ENCODE measurements at regions not wholly inside any gene's neighbourhood (a gene's known extent, or its start where the extent isn't known, plus 50 kb on each side); places are given as distances from the start of the nearest gene placed in this dataset.

- TF ChIP-seq CTCF (IDR thresholded peaks at IDR 0.05), result no peak
- no peak for TF ChIP-seq POLR2A (IDR thresholded peaks at IDR 0.05)
- intact Hi-C loops (cut with DNase I), result no loop called here
- H3K4me1 ChIP-seq, result peaks cover 2 to 44% (median 8%) of the 10 kb centered on the region in 3 donors
- no peak overlapping the region for H3K4me3 ChIP-seq
- no peak for DNase-seq
- WGBS, 2 donors, result 75 to 90% methylated on average over 3 of the region's 3 CpGs
- H3K36me3 ChIP-seq, result no peaks in the 10 kb centered on the region
- no peak overlapping the region for H3K27ac ChIP-seq
- no peaks in the 10 kb centered on the region for H3K27me3 ChIP-seq
- no peaks in the 10 kb centered on the region for H3K9me3 ChIP-seq
Observed at GRCh38 chr5:17432569-17432968, 65.5 kb upstream of the TAF11L2 start.

GRCh38 chr5:17433406-17433805 is 64.6 kb upstream of the TAF11L2 start:
- no peaks in the 10 kb centered on the region for H3K36me3 ChIP-seq
- intact Hi-C loops (cut with DNase I), result no loop called here
- no peak overlapping the region for H3K4me3 ChIP-seq
- no peak overlapping the region for H3K27ac ChIP-seq
- WGBS, 2 donors, result 38 to 61% methylated on average over 6 of the region's 6 CpGs
- TF ChIP-seq CTCF (IDR thresholded peaks at IDR 0.05) (no peak), POLR2A (IDR thresholded peaks at IDR 0.05) (no peak)
- no peak for DNase-seq
- peaks cover 2 to 40% (median 8%) of the 10 kb centered on the region in 3 donors for H3K4me1 ChIP-seq
- no peaks in the 10 kb centered on the region for H3K9me3 ChIP-seq
- no peaks in the 10 kb centered on the region for H3K27me3 ChIP-seq

GRCh38 chr5:17434982-17435381 is 63.0 kb upstream of the TAF11L2 start:
- no peaks in the 10 kb centered on the region for H3K27me3 ChIP-seq
- intact Hi-C loops (cut with DNase I), result no loop called here
- H3K9me3 ChIP-seq, result no peaks in the 10 kb centered on the region
- TF ChIP-seq POLR2A (IDR thresholded peaks at IDR 0.05) (no peak), CTCF (IDR thresholded peaks at IDR 0.05) (no peak)
- H3K4me1 ChIP-seq, result peaks cover 2 to 26% (median 8%) of the 10 kb centered on the region in 3 donors
- no peak for DNase-seq
- no peaks in the 10 kb centered on the region for H3K36me3 ChIP-seq
- no peak overlapping the region for H3K27ac ChIP-seq
- H3K4me3 ChIP-seq, result no peak overlapping the region

- intact Hi-C loops (cut with DNase I), result no loop called here
- no peak for DNase-seq
- TF ChIP-seq CTCF (IDR thresholded peaks at IDR 0.05) (no peak), POLR2A (IDR thresholded peaks at IDR 0.05) (no peak)
- Histone ChIP-seq H3K27ac (peak overlapping the region in 3 of 4 donors; percentile 41 to 55 (median 43)), H3K4me3 (peak overlapping the region in 3 of 4 donors; percentile 12 to 49 (median 21)), H3K9me3 (no peaks in the 10 kb centered on the region), H3K27me3 (no peaks in the 10 kb centered on the region), H3K4me1 (peaks cover 2 to 26% (median 8%) of the 10 kb centered on the region in 3 donors), H3K36me3 (no peaks in the 10 kb centered on the region)
- WGBS, 2 donors, result 19 to 26% methylated on average over 4 of the region's 4 CpGs
Observed at GRCh38 chr5:17436350-17436749, 61.7 kb upstream of the TAF11L2 start.

- TF ChIP-seq CTCF (IDR thresholded peaks at IDR 0.05) (no peak), POLR2A (IDR thresholded peaks at IDR 0.05) (no peak)
- Histone ChIP-seq H3K4me1 (peaks cover 2 to 26% (median 8%) of the 10 kb centered on the region in 3 donors), H3K9me3 (no peaks in the 10 kb centered on the region), H3K27me3 (no peaks in the 10 kb centered on the region), H3K36me3 (no peaks in the 10 kb centered on the region), H3K4me3 (peak overlapping the region in 3 of 4 donors; percentile 12 to 49 (median 21)), H3K27ac (peak overlapping the region in 3 of 4 donors; percentile 41 to 55 (median 43))
- 32 to 37% methylated on average over 4 of the region's 4 CpGs for WGBS, 2 donors
- intact Hi-C loops (cut with DNase I), result no loop called here
- DNase-seq, result no peak
Observed at GRCh38 chr5:17436761-17437221, 61.2 kb upstream of the TAF11L2 start.
